Transverse colon (tissue), 4 donors: ENCODE measurements at regions not wholly inside any gene's neighbourhood (a gene's known extent, or its start where the extent isn't known, plus 50 kb on each side); places are given as distances from the start of the nearest gene placed in this dataset.

Experiments
- CTCF ChIP-seq, 5 experiments: fragments of 200-600 bp in 3 of 5; fragments of 450-650 bp in 2 of 5; sonication (generic) in 3 of 5; IDR thresholded peaks; 1 replicate in 2 of 5; 2 replicates in 3 of 5; pipeline ENCODE4 v1.5.1; 2016 to 2017; ENCODE audit warnings: antibody characterized with exemption in 5 of 5, inconsistent platforms in 3 of 5, mild to moderate bottlenecking in 2 of 5, moderate library complexity in 1 of 5
- EP300 ChIP-seq: sonication (generic); formaldehyde crosslinking; IDR thresholded peaks from one replicate; pipeline ENCODE4 v1.6.1; 2017; ENCODE audit warnings: antibody characterized with exemption, low read depth
- POLR2A ChIP-seq: fragments of 450-650 bp; IDR thresholded peaks from one replicate; pipeline ENCODE4 v1.6.1; 2016; ENCODE audit warnings: antibody characterized with exemption, mild to moderate bottlenecking, moderate library complexity
- POLR2AphosphoS5 ChIP-seq, 3 donors: sonication (generic); formaldehyde crosslinking; IDR thresholded peaks; one replicate each; pipeline ENCODE4 v1.6.1; 2016; ENCODE audit warnings: antibody characterized with exemption in 3 of 3

- TF ChIP-seq CTCF (IDR thresholded peaks at IDR 0.05), result no peak
- TF ChIP-seq POLR2A, result no peak
- no peak for TF ChIP-seq POLR2AphosphoS5 (IDR thresholded peaks at IDR 0.05)
- no peak for TF ChIP-seq EP300
These were observed 100.6 kb upstream of the ST8SIA3 start for GRCh38 chr18:57251747-57252146.
